HepG2 (cell line): ENCODE measurements at regions not wholly inside any gene's neighbourhood (a gene's known extent, or its start where the extent isn't known, plus 50 kb on each side); places are given as distances from the start of the nearest gene placed in this dataset.
A peak's percentile ranks its signal among the peaks of the same experiment; 100 is the strongest.

Experiments
- ATAC-seq: fragments of 200-7000 bp; cut with Tn5 transposase; 3 replicates; pipeline ENCODE4 v1.9.1; 2020; ENCODE audit warnings: mild to moderate bottlenecking, moderate library complexity
- BruUV-seq: library from RNA; stranded (reverse); fragments of 400-500 nt; replicated peaks from 2 replicates; lab custom pipeline; 2021; lab: Mats Ljungman, UMichigan
- CTCF ChIA-PET: fragments of 300-600 bp; formaldehyde crosslinking; extraction: SDS; loops from one replicate; lab custom pipeline; 2021; ENCODE audit warnings: low total read pairs, inconsistent platforms, low intra/inter-chr PET ratio; lab: Yijun Ruan, JAX
- POLR2A ChIA-PET: fragments of 350-600 bp; sonication (Branson Sonifier 250); formaldehyde crosslinking; loops from one replicate; lab custom pipeline; 2020; ENCODE audit warnings: antibody characterized with exemption, inconsistent platforms; lab: Yijun Ruan, JAX
- DNase-seq: peaks from one replicate; pipeline ENCODE4 v3.0.0-alpha.2; 2015; ENCODE audit warnings: low spot score
- FAIRE-seq: peaks from 3 replicates; lab custom pipeline; 2011; peaks lifted over from hg19 to GRCh38; lab: Jason Lieb, UNC
- H2AFZ ChIP-seq: one replicate; pipeline ENCODE4 v1.6.1; 2011; ENCODE audit warnings: low read length, inconsistent platforms
- H3K27ac ChIP-seq: fragments of 300-600 bp; 3 replicates; pipeline ENCODE4 v1.8.0; 2011; ENCODE audit warnings: mixed run types, mild to moderate bottlenecking, mixed read lengths, low read length, inconsistent platforms; ENCODE audit not compliant: insufficient read depth; ENCODE audit errors: extremely low read length
- H3K27me3 ChIP-seq, 2 experiments: fragments of 200-600 bp in 1 of 2; 2 replicates in 1 of 2; 3 replicates in 1 of 2; pipeline versions ENCODE4 v1.6.0 to v1.8.0; 2011; ENCODE audit warnings: low read length in 2 of 2, mild to moderate bottlenecking in 2 of 2, moderate library complexity in 2 of 2, inconsistent platforms in 1 of 2; ENCODE audit not compliant: insufficient read depth in 2 of 2, control insufficient read depth in 1 of 2
- H3K36me3 ChIP-seq, 2 experiments: fragments of 200-600 bp in 1 of 2; replicated peaks in 1 of 2; 2 replicates in 1 of 2; 3 replicates in 1 of 2; pipeline versions ENCODE4 v1.5.1 to v1.8.0; 2011; ENCODE audit warnings: low read length in 2 of 2, inconsistent platforms in 1 of 2; ENCODE audit not compliant: insufficient read depth in 2 of 2, control insufficient read depth in 1 of 2
- H3K4me1 ChIP-seq: 2 replicates; pipeline ENCODE4 v1.5.1; 2012; ENCODE audit warnings: low read length, inconsistent platforms; ENCODE audit not compliant: insufficient read depth
- H3K4me2 ChIP-seq: 2 replicates; pipeline ENCODE4 v1.6.0; 2011; ENCODE audit warnings: low read depth, low read length, inconsistent platforms
- H3K4me3 ChIP-seq, 3 experiments: fragments of 200-600 bp in 1 of 3; sonication (generic), shearing (Covaris generic) in 1 of 3; replicated peaks in 1 of 3; 2 replicates each; pipeline ENCODE4 v1.5.1; 2011 to 2016; ENCODE audit warnings: low read length in 3 of 3, inconsistent platforms in 2 of 3, low read depth in 2 of 3, mild to moderate bottlenecking in 2 of 3, control low read depth in 1 of 3, mixed read lengths in 1 of 3; ENCODE audit not compliant: insufficient read depth in 1 of 3
- H3K79me2 ChIP-seq: one replicate; pipeline ENCODE4 v1.6.1; 2011; ENCODE audit warnings: low read length, inconsistent platforms; ENCODE audit not compliant: insufficient read depth
- H3K9ac ChIP-seq: 2 replicates; pipeline ENCODE4 v1.6.0; 2011; ENCODE audit warnings: mild to moderate bottlenecking, low read depth, low read length, inconsistent platforms; ENCODE audit not compliant: insufficient read depth
- H3K9me3 ChIP-seq: 2 replicates; pipeline ENCODE4 v1.5.1; 2012; ENCODE audit warnings: mild to moderate bottlenecking, low read length
- H4K20me1 ChIP-seq: 2 replicates; pipeline ENCODE4 v1.6.0; 2011; ENCODE audit warnings: inconsistent platforms, mild to moderate bottlenecking, low read length, moderate library complexity; ENCODE audit not compliant: insufficient read depth
- GATA4 ChIP-seq: sonication (generic); IDR thresholded peaks from 2 replicates; pipeline ENCODE4 v1.6.1; 2016; ENCODE audit warnings: antibody characterized with exemption, low read depth, borderline replicate concordance
- HOXA9 ChIP-seq: sonication (generic); formaldehyde crosslinking; IDR thresholded peaks from 2 replicates; pipeline ENCODE4 v1.8.1; 2022; ENCODE audit warnings: missing genetic modification reagents, mild to moderate bottlenecking, moderate library complexity, borderline replicate concordance
- KLF16 ChIP-seq, 2 experiments: sonication (generic) in 1 of 2; formaldehyde crosslinking in 1 of 2; IDR thresholded peaks; 2 replicates each; pipeline versions ENCODE4 v1.6.1 to v1.8.0; 2016 to 2023; ENCODE audit warnings: missing genetic modification reagents in 2 of 2, missing compliant biosample characterization in 1 of 2
- MAF1 ChIP-seq: sonication (generic); formaldehyde crosslinking; IDR thresholded peaks from 2 replicates; pipeline ENCODE4 v1.5.0; 2020; ENCODE audit warnings: missing genetic modification reagents, borderline replicate concordance
- MAFF ChIP-seq: IDR thresholded peaks from 2 replicates; pipeline ENCODE4 v1.6.1; 2011; ENCODE audit warnings: low read depth, low read length, improper control_type of control experiment
- MAFK ChIP-seq, 2 experiments: IDR thresholded peaks in 1 of 2; conservative IDR thresholded peaks in 1 of 2; 2 replicates each; pipeline ENCODE4 v1.6.1; 2011; ENCODE audit warnings: improper control_type of control experiment in 2 of 2, low read length in 2 of 2
- NFATC3 ChIP-seq: sonication (generic); formaldehyde crosslinking; IDR thresholded peaks from 2 replicates; pipeline ENCODE4 v1.5.1; 2020; ENCODE audit warnings: mild to moderate bottlenecking, missing genetic modification reagents
- REL ChIP-seq: sonication (generic); formaldehyde crosslinking; conservative IDR thresholded peaks from 2 replicates; pipeline ENCODE4 v1.8.0; 2022; ENCODE audit warnings: mild to moderate bottlenecking, missing genetic modification reagents, moderate library complexity
- ZNF331 ChIP-seq: sonication (generic); formaldehyde crosslinking; IDR thresholded peaks from 2 replicates; pipeline ENCODE4 v1.4.0; 2020; ENCODE audit warnings: missing genetic modification reagents
- ZNF343 ChIP-seq: sonication (generic); formaldehyde crosslinking; IDR thresholded peaks from 2 replicates; pipeline ENCODE4 v1.4.0; 2020; ENCODE audit warnings: mild to moderate bottlenecking, missing genetic modification reagents
- ZNF562 ChIP-seq: sonication (generic); formaldehyde crosslinking; IDR thresholded peaks from 2 replicates; pipeline ENCODE4 v1.8.0; 2022; ENCODE audit warnings: missing genetic modification reagents, borderline replicate concordance
- WGBS: methylation state at CpG from one replicate; pipeline ENCODE4 v1.1.6; 2017; ENCODE audit warnings: low lambda C conversion rate; 5-methylcytosine and 5-hydroxymethylcytosine counted together
- in situ Hi-C: cut with HindIII; loops from 2 replicates; pipeline ENCODE4 v1.10.0; 2017; ENCODE audit warnings: low pct_unique_long_range_greater_than_20kb; ENCODE audit not compliant: extremely low pct_ligation_motif_present
- intact Hi-C: fragments of 100-400 bp; cut with micrococcal nuclease; formaldehyde crosslinking; loops from one replicate; pipeline ENCODE4 v1.10.0; 2022; ENCODE audit not compliant: unreplicated experiment

DNA sequence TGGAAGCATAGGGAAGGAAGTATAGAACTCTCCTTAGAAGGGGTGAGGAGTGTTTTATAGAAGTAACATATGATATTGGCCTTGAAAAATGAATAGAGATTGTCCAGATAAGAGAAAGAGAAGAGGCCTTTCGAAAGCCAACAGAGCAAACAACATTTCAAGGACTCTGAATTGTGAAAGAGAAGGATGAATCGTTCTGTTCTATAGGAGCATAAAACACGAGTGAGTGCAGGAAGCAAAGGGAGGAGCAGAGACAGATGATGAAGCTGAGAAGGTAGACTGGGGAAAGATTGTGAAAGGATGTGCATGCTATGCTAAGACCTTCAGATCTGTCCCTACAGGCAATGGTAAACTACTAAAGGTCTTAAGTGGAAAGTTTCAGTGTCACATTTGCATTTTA is 271.0 kb downstream of the TMEM161B start (continued):
- TF ChIP-seq KLF16 (CRISPR knock-in tag; IDR thresholded peaks at IDR 0.05) = 0 out of 4 replicates have a peak, but pooled peaks of 1 of the 2 experiments have one; percentile 43
- TF ChIP-seq NFATC3 (CRISPR knock-in tag) = no peak
- peak; percentile 39; the same call in 1 of the 2 replicates for TF ChIP-seq ZNF331

DNA sequence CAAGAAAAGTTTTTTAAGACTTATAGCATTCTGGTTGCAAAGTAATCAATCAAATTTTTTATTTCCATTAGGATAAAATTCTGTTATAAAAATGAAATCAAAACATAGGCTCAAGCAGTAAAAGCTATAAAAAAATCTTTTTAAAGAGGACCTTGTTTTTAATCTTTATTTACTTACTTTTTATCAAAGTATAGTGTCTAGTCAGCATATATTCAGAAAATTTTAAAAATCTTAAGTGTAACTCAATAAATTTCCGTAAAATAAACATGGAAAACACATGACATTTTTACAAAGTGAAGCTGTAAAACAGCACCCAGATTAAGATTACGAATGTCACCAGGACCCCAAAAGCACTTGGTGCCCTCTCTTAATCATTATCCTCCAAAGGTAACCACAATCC is 302.4 kb downstream of the TMEM161B start:
- Histone ChIP-seq H3K79me2 (no peaks in the 10 kb centered on the region), H3K9ac (no peak overlapping the region), H3K36me3 (no peaks in the 10 kb centered on the region)
- ATAC-seq = no peak
- TF ChIP-seq HOXA9 (CRISPR knock-in tag) = no peak
- no peak for TF ChIP-seq MAF1 (CRISPR knock-in tag)
- TF ChIP-seq ZNF343 (CRISPR knock-in tag) = no peak
- no peak for TF ChIP-seq GATA4
- no peak for TF ChIP-seq REL (CRISPR knock-in tag)
- peak; percentile 83 for TF ChIP-seq MAFF
- TF ChIP-seq ZNF562 (CRISPR knock-in tag) = no peak
- peak; percentile 65 to 91; a peak in 3 of 4 replicates for TF ChIP-seq MAFK (conservative IDR thresholded peaks at IDR 0.05 in 1 of 2, IDR thresholded peaks at IDR 0.05 in 1 of 2; ENCODE audit: low read length in 2 of 2)
- TF ChIP-seq, all 625 proteins: peak for 2
- DNase-seq (no peak), FAIRE-seq (no peak)
- H3K4me3 ChIP-seq = no peak overlapping the region
- H4K20me1 ChIP-seq = no peaks in the 10 kb centered on the region
- no peak overlapping the region for H3K27ac ChIP-seq
- intact Hi-C loops (no loop called here), in situ Hi-C loops (no loop called here)
- no peak overlapping the region for H2AFZ ChIP-seq
- POLR2A ChIA-PET = no interaction called here
- CTCF ChIA-PET = no interaction called here
- no peak overlapping the region for H3K4me2 ChIP-seq
- H3K27me3 ChIP-seq = no peaks in the 10 kb centered on the region; a peak in 1 of 5 replicates
- WGBS = under 1% methylated on average over 2 of the region's 2 CpGs
- H3K4me1 ChIP-seq = no peaks in the 10 kb centered on the region
- no TSS peak for BruUV-seq
- no peaks in the 10 kb centered on the region for H3K9me3 ChIP-seq
